SK-N-SH treated with all-trans-retinoic acid at 6 μM for 48 hours (cell line): ENCODE measurements at regions not wholly inside any gene's neighbourhood (a gene's known extent, or its start where the extent isn't known, plus 50 kb on each side); places are given as distances from the start of the nearest gene placed in this dataset.

ENCODE experiments used
- ATAC-seq: fragments of 200-7000 bp; cut with Tn5 transposase; 3 replicates; pipeline ENCODE4 v1.9.1; 2020; ENCODE audit warnings: mild to moderate bottlenecking, moderate library complexity
- ARNTL ChIP-seq: fragments of 450-650 bp; formaldehyde crosslinking; IDR thresholded peaks from 2 replicates; pipeline ENCODE4 v1.5.0; 2020; ENCODE audit warnings: low read depth, mild to moderate bottlenecking, moderate library complexity, borderline replicate concordance
- BACH2 ChIP-seq: fragments of 250-450 bp; sonication (Bioruptor Pico); IDR thresholded peaks from 2 replicates; pipeline ENCODE4 v1.9.0; 2021; ENCODE audit warnings: mild to moderate bottlenecking, borderline replicate concordance
- CREB5 ChIP-seq: fragments of 250-450 bp; sonication (Bioruptor Pico); IDR thresholded peaks from 2 replicates; pipeline ENCODE4 v1.5.1; 2020; ENCODE audit warnings: low read depth, mild to moderate bottlenecking, moderate library complexity
- CSDC2 ChIP-seq: fragments of 250-450 bp; sonication (Bioruptor Pico); IDR thresholded peaks from 2 replicates; pipeline ENCODE4 v1.5.0; 2020; ENCODE audit warnings: mild to moderate bottlenecking, moderate library complexity
- CSRNP3 ChIP-seq: fragments of 250-450 bp; sonication (Bioruptor Pico); IDR thresholded peaks from 2 replicates; pipeline ENCODE4 v1.5.1; 2021; ENCODE audit warnings: mild to moderate bottlenecking, moderate library complexity
- ESRRG ChIP-seq: fragments of 250-450 bp; sonication (Bioruptor Pico); IDR thresholded peaks from 2 replicates; pipeline ENCODE4 v1.6.1; 2021; ENCODE audit warnings: mild to moderate bottlenecking
- GLIS3 ChIP-seq: fragments of 250-450 bp; sonication (Bioruptor Pico); IDR thresholded peaks from 2 replicates; pipeline ENCODE4 v1.5.0; 2020; ENCODE audit warnings: mild to moderate bottlenecking, moderate library complexity
- ISL1 ChIP-seq: fragments of 250-450 bp; sonication (Bioruptor Pico); IDR thresholded peaks from 2 replicates; pipeline ENCODE4 v2.1.2; 2022; ENCODE audit warnings: mild to moderate bottlenecking, moderate library complexity
- OSR1 ChIP-seq: fragments of 250-450 bp; sonication (Bioruptor Pico); IDR thresholded peaks from 2 replicates; pipeline ENCODE4 v1.8.0; 2022; ENCODE audit warnings: moderate library complexity, mild to moderate bottlenecking, inconsistent platforms
- PPARA ChIP-seq: fragments of 250-450 bp; sonication (Bioruptor Pico); IDR thresholded peaks from 2 replicates; pipeline ENCODE4 v1.5.0; 2020; ENCODE audit warnings: mild to moderate bottlenecking, borderline replicate concordance
- RARB ChIP-seq: fragments of 250-450 bp; sonication (Bioruptor Pico); IDR thresholded peaks from 2 replicates; pipeline ENCODE4 v1.8.0; 2021; ENCODE audit warnings: mild to moderate bottlenecking, moderate library complexity
- TCF4 ChIP-seq: fragments of 250-450 bp; sonication (Bioruptor Pico); IDR thresholded peaks from 2 replicates; pipeline ENCODE4 v1.8.0; 2021; ENCODE audit warnings: mild to moderate bottlenecking, moderate library complexity, borderline replicate concordance
- TOX ChIP-seq: fragments of 250-450 bp; sonication (Bioruptor Pico); IDR thresholded peaks from 2 replicates; pipeline ENCODE4 v1.8.0; 2021; ENCODE audit warnings: mild to moderate bottlenecking, moderate library complexity, borderline replicate concordance
- ZC3H10 ChIP-seq: fragments of 250-450 bp; sonication (Bioruptor Pico); IDR thresholded peaks from 2 replicates; pipeline ENCODE4 v1.5.1; 2021; ENCODE audit warnings: mild to moderate bottlenecking, moderate library complexity
- ZFP3 ChIP-seq: fragments of 250-450 bp; sonication (Bioruptor Pico); IDR thresholded peaks from 2 replicates; pipeline ENCODE4 v1.5.0; 2020; ENCODE audit warnings: mild to moderate bottlenecking, moderate library complexity
- ZFP30 ChIP-seq: fragments of 450-650 bp; formaldehyde crosslinking; IDR thresholded peaks from 2 replicates; pipeline ENCODE4 v1.5.0; 2022; ENCODE audit warnings: mild to moderate bottlenecking, moderate library complexity
- ZNF565 ChIP-seq: fragments of 450-650 bp; formaldehyde crosslinking; conservative IDR thresholded peaks from 2 replicates; pipeline ENCODE4 v1.5.0; 2020; ENCODE audit warnings: low read depth, mild to moderate bottlenecking, moderate library complexity
- ZNF70 ChIP-seq: fragments of 450-650 bp; formaldehyde crosslinking; IDR thresholded peaks from 2 replicates; pipeline ENCODE4 v1.5.0; 2020; ENCODE audit warnings: mild to moderate bottlenecking, moderate library complexity
- ZNF8 ChIP-seq: fragments of 450-650 bp; formaldehyde crosslinking; IDR thresholded peaks from 2 replicates; pipeline ENCODE4 v1.5.0; 2020; ENCODE audit warnings: mild to moderate bottlenecking, moderate library complexity
- TF ChIP-seq, protein P1 (sequence below): fragments of 250-450 bp; sonication (Bioruptor Pico); IDR thresholded peaks from 2 replicates; pipeline ENCODE4 v1.8.0; 2020; ENCODE audit warnings: mild to moderate bottlenecking, moderate library complexity, borderline replicate concordance
- TF ChIP-seq, protein P2 (sequence below): fragments of 250-450 bp; sonication (Bioruptor Pico); IDR thresholded peaks from 2 replicates; pipeline ENCODE4 v1.8.0; 2021; ENCODE audit warnings: low read depth, mild to moderate bottlenecking, moderate library complexity, borderline replicate concordance
- TF ChIP-seq, protein P3 (sequence below): fragments of 250-450 bp; sonication (Bioruptor Pico); IDR thresholded peaks from 2 replicates; pipeline ENCODE4 v1.5.0; 2020; ENCODE audit warnings: mild to moderate bottlenecking, moderate library complexity

DNA sequence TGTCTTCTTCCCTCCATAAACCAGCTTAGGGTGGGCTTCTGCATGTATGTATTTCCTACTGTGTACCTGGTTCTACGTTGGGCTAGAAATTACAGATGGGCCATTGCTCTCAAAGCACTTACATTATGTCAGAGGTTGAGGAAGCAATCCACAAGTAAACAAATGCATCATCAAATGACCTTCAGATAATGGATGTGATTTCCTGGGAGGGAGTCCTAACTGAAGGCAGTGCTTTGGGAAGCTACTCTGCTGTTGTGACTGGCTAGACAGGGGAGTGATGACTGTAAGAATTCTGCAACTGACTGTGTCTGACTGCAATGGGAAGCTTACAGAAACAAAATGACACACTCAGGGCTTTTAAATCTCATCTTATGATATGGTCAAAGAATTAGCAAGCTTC lies 71.0 kb upstream of the PRR23E start:
- no peak for ATAC-seq
- TF ChIP-seq RARB (no peak), BACH2 (CRISPR knock-in tag) (no peak), TOX (no peak), ZNF8 (CRISPR knock-in tag) (no peak), ARNTL (no peak), CREB5 (CRISPR knock-in tag) (no peak), ZFP30 (CRISPR knock-in tag) (no peak), ZNF70 (CRISPR knock-in tag) (no peak), ZC3H10 (CRISPR knock-in tag) (no peak), CSRNP3 (no peak), GLIS3 (CRISPR knock-in tag) (no peak), ISL1 (no peak), PPARA (CRISPR knock-in tag) (no peak), CSDC2 (CRISPR knock-in tag) (no peak), ESRRG (no peak), TCF4 (CRISPR knock-in tag) (no peak), ZFP3 (CRISPR knock-in tag) (no peak)
- TF ChIP-seq, protein P1, sequence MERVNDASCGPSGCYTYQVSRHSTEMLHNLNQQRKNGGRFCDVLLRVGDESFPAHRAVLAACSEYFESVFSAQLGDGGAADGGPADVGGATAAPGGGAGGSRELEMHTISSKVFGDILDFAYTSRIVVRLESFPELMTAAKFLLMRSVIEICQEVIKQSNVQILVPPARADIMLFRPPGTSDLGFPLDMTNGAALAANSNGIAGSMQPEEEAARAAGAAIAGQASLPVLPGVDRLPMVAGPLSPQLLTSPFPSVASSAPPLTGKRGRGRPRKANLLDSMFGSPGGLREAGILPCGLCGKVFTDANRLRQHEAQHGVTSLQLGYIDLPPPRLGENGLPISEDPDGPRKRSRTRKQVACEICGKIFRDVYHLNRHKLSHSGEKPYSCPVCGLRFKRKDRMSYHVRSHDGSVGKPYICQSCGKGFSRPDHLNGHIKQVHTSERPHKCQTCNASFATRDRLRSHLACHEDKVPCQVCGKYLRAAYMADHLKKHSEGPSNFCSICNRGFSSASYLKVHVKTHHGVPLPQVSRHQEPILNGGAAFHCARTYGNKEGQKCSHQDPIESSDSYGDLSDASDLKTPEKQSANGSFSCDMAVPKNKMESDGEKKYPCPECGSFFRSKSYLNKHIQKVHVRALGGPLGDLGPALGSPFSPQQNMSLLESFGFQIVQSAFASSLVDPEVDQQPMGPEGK (CRISPR knock-in tag), result no peak
- TF ChIP-seq, all 23 proteins: peak for 0

GRCh38 chr3:127123533-127123932 lies 69.4 kb upstream of the PRR23E start:
- no peak for ATAC-seq
- no peak for TF ChIP-seq CSRNP3
- TF ChIP-seq TOX, result no peak
- TF ChIP-seq, protein P1 (CRISPR knock-in tag), result no peak
- TF ChIP-seq BACH2 (CRISPR knock-in tag), result no peak
- no peak for TF ChIP-seq ZC3H10 (CRISPR knock-in tag)
- no peak for TF ChIP-seq ISL1
- no peak for TF ChIP-seq PPARA (CRISPR knock-in tag)
- TF ChIP-seq ZNF565, result no peak
- TF ChIP-seq CSDC2 (CRISPR knock-in tag), result no peak
- TF ChIP-seq TCF4 (CRISPR knock-in tag), result no peak
- TF ChIP-seq ESRRG, result no peak
- TF ChIP-seq, protein P2, sequence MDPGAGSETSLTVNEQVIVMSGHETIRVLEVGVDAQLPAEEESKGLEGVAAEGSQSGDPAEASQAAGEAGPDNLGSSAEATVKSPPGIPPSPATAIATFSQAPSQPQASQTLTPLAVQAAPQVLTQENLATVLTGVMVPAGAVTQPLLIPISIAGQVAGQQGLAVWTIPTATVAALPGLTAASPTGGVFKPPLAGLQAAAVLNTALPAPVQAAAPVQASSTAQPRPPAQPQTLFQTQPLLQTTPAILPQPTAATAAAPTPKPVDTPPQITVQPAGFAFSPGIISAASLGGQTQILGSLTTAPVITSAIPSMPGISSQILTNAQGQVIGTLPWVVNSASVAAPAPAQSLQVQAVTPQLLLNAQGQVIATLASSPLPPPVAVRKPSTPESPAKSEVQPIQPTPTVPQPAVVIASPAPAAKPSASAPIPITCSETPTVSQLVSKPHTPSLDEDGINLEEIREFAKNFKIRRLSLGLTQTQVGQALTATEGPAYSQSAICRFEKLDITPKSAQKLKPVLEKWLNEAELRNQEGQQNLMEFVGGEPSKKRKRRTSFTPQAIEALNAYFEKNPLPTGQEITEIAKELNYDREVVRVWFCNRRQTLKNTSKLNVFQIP (CRISPR knock-in tag), result no peak
- TF ChIP-seq ZFP30 (CRISPR knock-in tag), result no peak
- TF ChIP-seq, protein P3, sequence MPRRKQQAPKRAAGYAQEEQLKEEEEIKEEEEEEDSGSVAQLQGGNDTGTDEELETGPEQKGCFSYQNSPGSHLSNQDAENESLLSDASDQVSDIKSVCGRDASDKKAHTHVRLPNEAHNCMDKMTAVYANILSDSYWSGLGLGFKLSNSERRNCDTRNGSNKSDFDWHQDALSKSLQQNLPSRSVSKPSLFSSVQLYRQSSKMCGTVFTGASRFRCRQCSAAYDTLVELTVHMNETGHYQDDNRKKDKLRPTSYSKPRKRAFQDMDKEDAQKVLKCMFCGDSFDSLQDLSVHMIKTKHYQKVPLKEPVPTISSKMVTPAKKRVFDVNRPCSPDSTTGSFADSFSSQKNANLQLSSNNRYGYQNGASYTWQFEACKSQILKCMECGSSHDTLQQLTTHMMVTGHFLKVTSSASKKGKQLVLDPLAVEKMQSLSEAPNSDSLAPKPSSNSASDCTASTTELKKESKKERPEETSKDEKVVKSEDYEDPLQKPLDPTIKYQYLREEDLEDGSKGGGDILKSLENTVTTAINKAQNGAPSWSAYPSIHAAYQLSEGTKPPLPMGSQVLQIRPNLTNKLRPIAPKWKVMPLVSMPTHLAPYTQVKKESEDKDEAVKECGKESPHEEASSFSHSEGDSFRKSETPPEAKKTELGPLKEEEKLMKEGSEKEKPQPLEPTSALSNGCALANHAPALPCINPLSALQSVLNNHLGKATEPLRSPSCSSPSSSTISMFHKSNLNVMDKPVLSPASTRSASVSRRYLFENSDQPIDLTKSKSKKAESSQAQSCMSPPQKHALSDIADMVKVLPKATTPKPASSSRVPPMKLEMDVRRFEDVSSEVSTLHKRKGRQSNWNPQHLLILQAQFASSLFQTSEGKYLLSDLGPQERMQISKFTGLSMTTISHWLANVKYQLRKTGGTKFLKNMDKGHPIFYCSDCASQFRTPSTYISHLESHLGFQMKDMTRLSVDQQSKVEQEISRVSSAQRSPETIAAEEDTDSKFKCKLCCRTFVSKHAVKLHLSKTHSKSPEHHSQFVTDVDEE, result no peak
- no peak for TF ChIP-seq OSR1
- no peak for TF ChIP-seq ZNF70 (CRISPR knock-in tag)
- no peak for TF ChIP-seq ARNTL
- no peak for TF ChIP-seq ZFP3 (CRISPR knock-in tag)
